HepG2 (cell line): ENCODE measurements at regions not wholly inside any gene's neighbourhood (a gene's known extent, or its start where the extent isn't known, plus 50 kb on each side); places are given as distances from the start of the nearest gene placed in this dataset.

ENCODE experiments used
- ATAC-seq: fragments of 200-7000 bp; cut with Tn5 transposase; 3 replicates; pipeline ENCODE4 v1.9.1; 2020; ENCODE audit warnings: mild to moderate bottlenecking, moderate library complexity
- BruUV-seq: library from RNA; stranded (reverse); fragments of 400-500 nt; replicated peaks from 2 replicates; lab custom pipeline; 2021; lab: Mats Ljungman, UMichigan
- CTCF ChIA-PET: fragments of 300-600 bp; formaldehyde crosslinking; extraction: SDS; loops from one replicate; lab custom pipeline; 2021; ENCODE audit warnings: low total read pairs, inconsistent platforms, low intra/inter-chr PET ratio; lab: Yijun Ruan, JAX
- POLR2A ChIA-PET: fragments of 350-600 bp; sonication (Branson Sonifier 250); formaldehyde crosslinking; loops from one replicate; lab custom pipeline; 2020; ENCODE audit warnings: antibody characterized with exemption, inconsistent platforms; lab: Yijun Ruan, JAX
- DNase-seq: peaks from one replicate; pipeline ENCODE4 v3.0.0-alpha.2; 2015; ENCODE audit warnings: low spot score
- FAIRE-seq: peaks from 3 replicates; lab custom pipeline; 2011; peaks lifted over from hg19 to GRCh38; lab: Jason Lieb, UNC
- H2AFZ ChIP-seq: one replicate; pipeline ENCODE4 v1.6.1; 2011; ENCODE audit warnings: low read length, inconsistent platforms
- H3K27ac ChIP-seq: fragments of 300-600 bp; 3 replicates; pipeline ENCODE4 v1.8.0; 2011; ENCODE audit warnings: mixed run types, mild to moderate bottlenecking, mixed read lengths, low read length, inconsistent platforms; ENCODE audit not compliant: insufficient read depth; ENCODE audit errors: extremely low read length
- H3K27me3 ChIP-seq, 2 experiments: fragments of 200-600 bp in 1 of 2; 2 replicates in 1 of 2; 3 replicates in 1 of 2; pipeline versions ENCODE4 v1.6.0 to v1.8.0; 2011; ENCODE audit warnings: low read length in 2 of 2, mild to moderate bottlenecking in 2 of 2, moderate library complexity in 2 of 2, inconsistent platforms in 1 of 2; ENCODE audit not compliant: insufficient read depth in 2 of 2, control insufficient read depth in 1 of 2
- H3K36me3 ChIP-seq, 2 experiments: fragments of 200-600 bp in 1 of 2; replicated peaks in 1 of 2; 2 replicates in 1 of 2; 3 replicates in 1 of 2; pipeline versions ENCODE4 v1.5.1 to v1.8.0; 2011; ENCODE audit warnings: low read length in 2 of 2, inconsistent platforms in 1 of 2; ENCODE audit not compliant: insufficient read depth in 2 of 2, control insufficient read depth in 1 of 2
- H3K4me1 ChIP-seq: 2 replicates; pipeline ENCODE4 v1.5.1; 2012; ENCODE audit warnings: low read length, inconsistent platforms; ENCODE audit not compliant: insufficient read depth
- H3K4me2 ChIP-seq: 2 replicates; pipeline ENCODE4 v1.6.0; 2011; ENCODE audit warnings: low read depth, low read length, inconsistent platforms
- H3K4me3 ChIP-seq, 3 experiments: fragments of 200-600 bp in 1 of 3; sonication (generic), shearing (Covaris generic) in 1 of 3; replicated peaks in 1 of 3; 2 replicates each; pipeline ENCODE4 v1.5.1; 2011 to 2016; ENCODE audit warnings: low read length in 3 of 3, inconsistent platforms in 2 of 3, low read depth in 2 of 3, mild to moderate bottlenecking in 2 of 3, control low read depth in 1 of 3, mixed read lengths in 1 of 3; ENCODE audit not compliant: insufficient read depth in 1 of 3
- H3K79me2 ChIP-seq: one replicate; pipeline ENCODE4 v1.6.1; 2011; ENCODE audit warnings: low read length, inconsistent platforms; ENCODE audit not compliant: insufficient read depth
- H3K9ac ChIP-seq: 2 replicates; pipeline ENCODE4 v1.6.0; 2011; ENCODE audit warnings: mild to moderate bottlenecking, low read depth, low read length, inconsistent platforms; ENCODE audit not compliant: insufficient read depth
- H3K9me3 ChIP-seq: 2 replicates; pipeline ENCODE4 v1.5.1; 2012; ENCODE audit warnings: mild to moderate bottlenecking, low read length
- H4K20me1 ChIP-seq: 2 replicates; pipeline ENCODE4 v1.6.0; 2011; ENCODE audit warnings: inconsistent platforms, mild to moderate bottlenecking, low read length, moderate library complexity; ENCODE audit not compliant: insufficient read depth
- ATAD3A ChIP-seq: sonication (generic); formaldehyde crosslinking; IDR thresholded peaks from 2 replicates; pipeline ENCODE4 v1.4.0; 2020; ENCODE audit warnings: missing genetic modification reagents
- RFX1 ChIP-seq: fragments of 450-650 bp; IDR thresholded peaks from 2 replicates; pipeline ENCODE4 v1.6.1; 2017
- SMC3 ChIP-seq: IDR thresholded peaks from 2 replicates; pipeline ENCODE4 v1.6.1; 2011; ENCODE audit warnings: low read length, improper control_type of control experiment
- TAF15 ChIP-seq: fragments of 200-400 bp; formaldehyde crosslinking; IDR thresholded peaks from one replicate; pipeline ENCODE4 v1.6.1; 2018; ENCODE audit warnings: mild to moderate bottlenecking, low read depth, low read length; ENCODE audit not compliant: poor library complexity, severe bottlenecking
- YEATS2 ChIP-seq: sonication (generic); formaldehyde crosslinking; IDR thresholded peaks from 2 replicates; pipeline ENCODE4 v1.4.0; 2020; ENCODE audit warnings: missing genetic modification reagents, borderline replicate concordance
- ZFP41 ChIP-seq: sonication (generic); formaldehyde crosslinking; IDR thresholded peaks from 2 replicates; pipeline ENCODE4 v1.4.0; 2020; ENCODE audit warnings: mild to moderate bottlenecking, missing genetic modification reagents, borderline replicate concordance
- ZNF263 ChIP-seq: sonication (generic); formaldehyde crosslinking; IDR thresholded peaks from 2 replicates; pipeline ENCODE4 v1.4.0; 2020; ENCODE audit warnings: missing genetic modification reagents
- ZNF460 ChIP-seq: sonication (generic); formaldehyde crosslinking; IDR thresholded peaks from 2 replicates; pipeline ENCODE4 v1.5.1; 2020; ENCODE audit warnings: missing genetic modification reagents, mild to moderate bottlenecking, borderline replicate concordance
- ZNF615 ChIP-seq: sonication (generic); formaldehyde crosslinking; IDR thresholded peaks from 2 replicates; pipeline ENCODE4 v1.5.0; 2020; ENCODE audit warnings: mild to moderate bottlenecking, missing genetic modification reagents, borderline replicate concordance
- WGBS: methylation state at CpG from one replicate; pipeline ENCODE4 v1.1.6; 2017; ENCODE audit warnings: low lambda C conversion rate; 5-methylcytosine and 5-hydroxymethylcytosine counted together
- in situ Hi-C: cut with HindIII; loops from 2 replicates; pipeline ENCODE4 v1.10.0; 2017; ENCODE audit warnings: low pct_unique_long_range_greater_than_20kb; ENCODE audit not compliant: extremely low pct_ligation_motif_present
- intact Hi-C: fragments of 100-400 bp; cut with micrococcal nuclease; formaldehyde crosslinking; loops from one replicate; pipeline ENCODE4 v1.10.0; 2022; ENCODE audit not compliant: unreplicated experiment
- TF ChIP-seq, protein P1 (sequence below): sonication (generic); formaldehyde crosslinking; IDR thresholded peaks from 2 replicates; pipeline ENCODE4 v1.8.0; 2022; ENCODE audit warnings: missing genetic modification reagents, mild to moderate bottlenecking, borderline replicate concordance

DNA sequence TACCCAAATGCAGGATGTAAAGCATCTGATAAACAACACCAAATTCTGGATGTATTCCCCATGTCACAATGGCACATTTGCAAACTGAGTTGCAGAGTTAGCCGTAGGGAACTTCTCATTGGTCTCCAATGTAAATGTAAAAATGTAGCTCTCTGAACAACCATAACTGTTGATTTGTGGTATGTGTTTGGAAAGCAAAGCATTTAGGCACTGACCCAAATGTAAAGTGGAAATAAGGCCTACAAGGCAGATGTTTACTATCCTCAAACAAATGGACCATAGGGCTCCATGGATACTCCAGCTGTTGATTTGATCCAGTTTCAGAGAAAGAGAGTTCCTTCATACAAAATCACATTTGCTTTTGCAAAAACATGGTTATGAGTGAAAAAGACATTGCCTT lies 223.0 kb upstream of the ELAC2 start:
- Histone ChIP-seq H3K9me3 (no peaks in the 10 kb centered on the region), H3K36me3 (no peaks in the 10 kb centered on the region), H3K27ac (no peak overlapping the region), H4K20me1 (no peaks in the 10 kb centered on the region), H3K4me1 (no peaks in the 10 kb centered on the region), H3K9ac (no peak overlapping the region), H3K4me2 (no peak overlapping the region), H3K4me3 (no peak overlapping the region), H3K27me3 (no peaks in the 10 kb centered on the region), H3K79me2 (no peaks in the 10 kb centered on the region), H2AFZ (no peak overlapping the region)
- ChIA-PET CTCF (no interaction called here), POLR2A (no interaction called here)
- intact Hi-C loops: no loop called here
- DNase-seq (no peak), FAIRE-seq (no peak), ATAC-seq (no peak)
- WGBS: 0% methylated on average over 1 of the region's 1 CpG
- in situ Hi-C loops: no loop called here
- TF ChIP-seq TAF15 (no peak), RFX1 (no peak), ZNF615 (CRISPR knock-in tag) (no peak), YEATS2 (CRISPR knock-in tag) (no peak), SMC3 (no peak), ATAD3A (CRISPR knock-in tag) (no peak), ZFP41 (CRISPR knock-in tag) (no peak), ZNF460 (CRISPR knock-in tag) (no peak), ZNF263 (CRISPR knock-in tag) (no peak)
- TF ChIP-seq, protein P1, sequence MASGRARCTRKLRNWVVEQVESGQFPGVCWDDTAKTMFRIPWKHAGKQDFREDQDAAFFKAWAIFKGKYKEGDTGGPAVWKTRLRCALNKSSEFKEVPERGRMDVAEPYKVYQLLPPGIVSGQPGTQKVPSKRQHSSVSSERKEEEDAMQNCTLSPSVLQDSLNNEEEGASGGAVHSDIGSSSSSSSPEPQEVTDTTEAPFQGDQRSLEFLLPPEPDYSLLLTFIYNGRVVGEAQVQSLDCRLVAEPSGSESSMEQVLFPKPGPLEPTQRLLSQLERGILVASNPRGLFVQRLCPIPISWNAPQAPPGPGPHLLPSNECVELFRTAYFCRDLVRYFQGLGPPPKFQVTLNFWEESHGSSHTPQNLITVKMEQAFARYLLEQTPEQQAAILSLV (CRISPR knock-in tag): no peak
- no TSS peak for BruUV-seq
